ENCODE measurements at regions not wholly inside any gene's neighbourhood (a gene's known extent, or its start where the extent isn't known, plus 50 kb on each side); places are given as distances from the start of the nearest gene placed in this dataset.

- H3K9me3 Mint-ChIP-seq (ENCODE audit: low read depth): no peaks in the 10 kb centered on the region
- no peak overlapping the region for H3K27ac Mint-ChIP-seq
- no peak for DNase-seq (ENCODE audit: low spot score, unreplicated experiment)
- no peaks in the 10 kb centered on the region for H3K27me3 Mint-ChIP-seq
- no peaks in the 10 kb centered on the region for H3K4me1 Mint-ChIP-seq (ENCODE audit: low read depth)
- H3K36me3 Mint-ChIP-seq (ENCODE audit: insufficient read depth): peaks cover 6% of the 10 kb centered on the region
- no peak overlapping the region for H3K4me3 Mint-ChIP-seq (ENCODE audit: low read depth)
- TF ChIP-seq CTCF (IDR thresholded peaks at IDR 0.05; ENCODE audit: unreplicated experiment): no peak
These were observed 135.9 kb upstream of the ASB18 start for GRCh38 chr2:236400046-236400574.

GRCh38 chr2:236400594-236401360 is 136.6 kb upstream of the ASB18 start:
- Mint-ChIP-seq H3K9me3 (ENCODE audit: low read depth) (no peaks in the 10 kb centered on the region), H3K27me3 (no peaks in the 10 kb centered on the region), H3K27ac (no peak overlapping the region), H3K36me3 (ENCODE audit: insufficient read depth) (peaks cover 8% of the 10 kb centered on the region), H3K4me3 (ENCODE audit: low read depth) (no peak overlapping the region), H3K4me1 (ENCODE audit: low read depth) (no peaks in the 10 kb centered on the region)
- no peak for TF ChIP-seq CTCF (IDR thresholded peaks at IDR 0.05; ENCODE audit: unreplicated experiment)
- DNase-seq (ENCODE audit: low spot score, unreplicated experiment): no peak

GRCh38 chr2:236402033-236402790 is 138.0 kb upstream of the ASB18 start:
- no peak overlapping the region for H3K27ac Mint-ChIP-seq
- no peak for DNase-seq (ENCODE audit: low spot score, unreplicated experiment)
- no peaks in the 10 kb centered on the region for H3K9me3 Mint-ChIP-seq (ENCODE audit: low read depth)
- H3K27me3 Mint-ChIP-seq: no peaks in the 10 kb centered on the region
- no peaks in the 10 kb centered on the region for H3K4me1 Mint-ChIP-seq (ENCODE audit: low read depth)
- TF ChIP-seq CTCF (IDR thresholded peaks at IDR 0.05; ENCODE audit: unreplicated experiment): no peak
- H3K4me3 Mint-ChIP-seq (ENCODE audit: low read depth): no peak overlapping the region
- H3K36me3 Mint-ChIP-seq (ENCODE audit: insufficient read depth): peaks cover 12% of the 10 kb centered on the region

GRCh38 chr2:236403125-236403524 is 138.9 kb upstream of the ASB18 start:
- no peak for TF ChIP-seq CTCF (IDR thresholded peaks at IDR 0.05; ENCODE audit: unreplicated experiment)
- H3K36me3 Mint-ChIP-seq (ENCODE audit: insufficient read depth): peaks cover 14% of the 10 kb centered on the region
- H3K4me1 Mint-ChIP-seq (ENCODE audit: low read depth): no peaks in the 10 kb centered on the region
- DNase-seq (ENCODE audit: low spot score, unreplicated experiment): no peak
- no peak overlapping the region for H3K27ac Mint-ChIP-seq
- no peaks in the 10 kb centered on the region for H3K9me3 Mint-ChIP-seq (ENCODE audit: low read depth)
- H3K27me3 Mint-ChIP-seq: no peaks in the 10 kb centered on the region
- H3K4me3 Mint-ChIP-seq (ENCODE audit: low read depth): no peak overlapping the region

GRCh38 chr2:236403811-236404210 is 139.6 kb upstream of the ASB18 start:
- Mint-ChIP-seq H3K36me3 (ENCODE audit: insufficient read depth) (peaks cover 14% of the 10 kb centered on the region), H3K4me3 (ENCODE audit: low read depth) (no peak overlapping the region), H3K9me3 (ENCODE audit: low read depth) (no peaks in the 10 kb centered on the region), H3K27ac (no peak overlapping the region), H3K4me1 (ENCODE audit: low read depth) (no peaks in the 10 kb centered on the region), H3K27me3 (no peaks in the 10 kb centered on the region)
- no peak for TF ChIP-seq CTCF (IDR thresholded peaks at IDR 0.05; ENCODE audit: unreplicated experiment)
- DNase-seq (ENCODE audit: low spot score, unreplicated experiment): no peak
